AG04450 (cell line): ENCODE measurements at regions not wholly inside any gene's neighbourhood (a gene's known extent, or its start where the extent isn't known, plus 50 kb on each side); places are given as distances from the start of the nearest gene placed in this dataset.

Source experiments
- CTCF ChIA-PET: fragments of 300-600, 350-600 bp; formaldehyde crosslinking; extraction: SDS; loops from one replicate; lab custom pipeline; 2022; ENCODE audit warnings: antibody characterized with exemption, inconsistent platforms; lab: Charles Lee
- POLR2A ChIA-PET: fragments of 350-600 bp; formaldehyde crosslinking; extraction: SDS; loops from one replicate; lab custom pipeline; 2021; ENCODE audit warnings: antibody characterized with exemption, inconsistent platforms; lab: Yijun Ruan, JAX
- DNase-seq: peaks from one replicate; pipeline ENCODE4 v3.0.0-alpha.2; 2011; ENCODE audit warnings: low read depth, low spot score
- H3K27ac ChIP-seq: one replicate; pipeline ENCODE4 v1.5.1; 2012; ENCODE audit warnings: low read depth, low read length, control low read depth
- H3K27me3 ChIP-seq: one replicate; pipeline ENCODE4 v1.6.0; 2012; ENCODE audit warnings: low read length; ENCODE audit not compliant: control insufficient read depth, insufficient read depth
- H3K4me3 ChIP-seq: 2 replicates; pipeline ENCODE4 v1.5.1; 2011; ENCODE audit warnings: mild to moderate bottlenecking, low read depth, low read length, control low read depth
- H3K9me3 ChIP-seq: 2 replicates; pipeline ENCODE4 v1.5.1; 2012; ENCODE audit warnings: low read length; ENCODE audit not compliant: control insufficient read depth, insufficient read depth
- TF ChIP-seq, protein P1 (sequence below): IDR thresholded peaks from 2 replicates; pipeline ENCODE4 v1.5.1; 2011; ENCODE audit warnings: low read depth, low read length, control low read depth, inconsistent platforms

DNA sequence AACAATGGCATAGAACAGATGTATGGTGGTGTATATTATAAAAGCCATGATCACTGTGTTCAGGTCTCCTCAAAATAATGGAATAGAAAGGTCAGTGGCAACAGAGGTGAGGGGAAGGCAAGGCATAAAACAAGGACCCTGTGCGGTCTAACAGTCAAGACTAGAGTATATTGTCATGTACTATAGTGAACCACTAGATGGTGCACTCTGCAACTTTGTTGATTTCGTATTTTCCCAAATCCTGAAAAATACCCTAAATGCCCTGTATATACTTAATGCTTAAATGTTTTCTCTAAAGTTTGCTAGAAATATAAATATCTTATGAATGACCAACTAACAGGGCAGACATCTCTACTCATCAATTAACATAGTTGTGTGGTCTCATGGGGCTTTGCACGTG lies 453.0 kb downstream of the PCDH11X start:
- Histone ChIP-seq H3K4me3 (no peak overlapping the region), H3K9me3 (no peaks in the 10 kb centered on the region), H3K27me3 (no peaks in the 10 kb centered on the region), H3K27ac (no peak overlapping the region)
- CTCF ChIA-PET: no interaction called here
- POLR2A ChIA-PET: no interaction called here
- TF ChIP-seq, protein P1, sequence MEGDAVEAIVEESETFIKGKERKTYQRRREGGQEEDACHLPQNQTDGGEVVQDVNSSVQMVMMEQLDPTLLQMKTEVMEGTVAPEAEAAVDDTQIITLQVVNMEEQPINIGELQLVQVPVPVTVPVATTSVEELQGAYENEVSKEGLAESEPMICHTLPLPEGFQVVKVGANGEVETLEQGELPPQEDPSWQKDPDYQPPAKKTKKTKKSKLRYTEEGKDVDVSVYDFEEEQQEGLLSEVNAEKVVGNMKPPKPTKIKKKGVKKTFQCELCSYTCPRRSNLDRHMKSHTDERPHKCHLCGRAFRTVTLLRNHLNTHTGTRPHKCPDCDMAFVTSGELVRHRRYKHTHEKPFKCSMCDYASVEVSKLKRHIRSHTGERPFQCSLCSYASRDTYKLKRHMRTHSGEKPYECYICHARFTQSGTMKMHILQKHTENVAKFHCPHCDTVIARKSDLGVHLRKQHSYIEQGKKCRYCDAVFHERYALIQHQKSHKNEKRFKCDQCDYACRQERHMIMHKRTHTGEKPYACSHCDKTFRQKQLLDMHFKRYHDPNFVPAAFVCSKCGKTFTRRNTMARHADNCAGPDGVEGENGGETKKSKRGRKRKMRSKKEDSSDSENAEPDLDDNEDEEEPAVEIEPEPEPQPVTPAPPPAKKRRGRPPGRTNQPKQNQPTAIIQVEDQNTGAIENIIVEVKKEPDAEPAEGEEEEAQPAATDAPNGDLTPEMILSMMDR: peak; percentile 48
- no peak for DNase-seq

DNA sequence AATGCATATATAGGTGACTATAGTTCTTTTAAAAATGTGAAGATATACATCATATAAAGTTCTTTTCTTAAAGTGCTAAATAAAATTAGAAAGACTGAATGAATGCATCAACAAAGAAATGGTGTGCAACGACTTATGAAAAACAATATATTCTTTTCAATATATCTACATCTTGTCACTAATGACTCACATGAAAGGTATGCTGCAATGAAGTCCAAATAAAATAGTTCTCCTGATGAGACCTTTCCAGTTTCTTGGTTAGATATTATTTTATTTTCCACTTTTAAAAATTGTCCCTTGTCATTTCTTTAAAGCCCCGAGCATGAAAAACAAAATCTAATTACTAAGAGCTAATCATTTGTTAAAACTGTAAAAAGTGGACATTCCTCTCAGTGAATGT lies 462.1 kb downstream of the PCDH11X start:
- DNase-seq: no peak
- Histone ChIP-seq H3K9me3 (no peaks in the 10 kb centered on the region), H3K27me3 (no peaks in the 10 kb centered on the region), H3K4me3 (no peak overlapping the region), H3K27ac (no peak overlapping the region)
- ChIA-PET POLR2A (no interaction called here), CTCF (no interaction called here)
- TF ChIP-seq, protein P1: no peak

DNA sequence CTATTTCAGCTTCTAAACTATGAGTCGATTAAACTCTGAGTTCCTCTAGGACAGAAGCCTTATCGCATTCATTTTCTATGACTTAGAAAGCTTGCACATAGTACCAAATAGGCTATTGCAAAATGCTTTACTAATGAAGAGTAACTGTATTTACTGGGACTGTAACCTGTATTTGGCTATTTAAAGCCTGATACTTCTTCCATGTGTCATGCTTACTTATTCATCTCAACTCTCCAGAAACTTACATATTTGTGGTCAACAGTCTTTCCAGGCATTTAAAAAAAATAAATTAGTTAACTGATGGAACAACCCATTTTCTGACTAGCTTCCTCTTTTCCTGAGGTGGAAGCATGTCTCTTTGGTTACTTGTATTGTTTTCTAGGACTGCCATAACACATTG lies 467.9 kb downstream of the PCDH11X start:
- no peak overlapping the region for H3K27ac ChIP-seq
- TF ChIP-seq, protein P1: no peak
- CTCF ChIA-PET: no interaction called here
- POLR2A ChIA-PET: no interaction called here
- H3K27me3 ChIP-seq: no peaks in the 10 kb centered on the region
- no peaks in the 10 kb centered on the region for H3K9me3 ChIP-seq
- peak; percentile 10 for DNase-seq
- H3K4me3 ChIP-seq: no peak overlapping the region

GRCh38 chrX:92249125-92249524 lies 469.9 kb downstream of the PCDH11X start:
- no peak for DNase-seq
- no peaks in the 10 kb centered on the region for H3K27me3 ChIP-seq
- H3K27ac ChIP-seq: no peak overlapping the region
- H3K9me3 ChIP-seq: no peaks in the 10 kb centered on the region
- TF ChIP-seq, protein P1: no peak
- CTCF ChIA-PET: no interaction called here
- POLR2A ChIA-PET: no interaction called here
- H3K4me3 ChIP-seq: no peak overlapping the region

- TF ChIP-seq, protein P1: no peak
- no peak overlapping the region for H3K4me3 ChIP-seq
- POLR2A ChIA-PET: no interaction called here
- H3K27ac ChIP-seq: no peak overlapping the region
- CTCF ChIA-PET: no interaction called here
- no peak for DNase-seq
- no peaks in the 10 kb centered on the region; the same call in 1 of the 2 replicates for H3K9me3 ChIP-seq
- H3K27me3 ChIP-seq: no peaks in the 10 kb centered on the region
Observed at GRCh38 chrX:92260102-92260501, 480.9 kb downstream of the PCDH11X start.
